8988T (cell line): ENCODE measurements at regions not wholly inside any gene's neighbourhood (a gene's known extent, or its start where the extent isn't known, plus 50 kb on each side); places are given as distances from the start of the nearest gene placed in this dataset.
"Not testable (repeated sequence)": the region's sequence is repeated elsewhere in the genome, so short reads cannot be mapped to it uniquely, and the experiment has no call there.

Experiments
- DNase-seq: peaks from one replicate; pipeline ENCODE4 v3.0.0; 2011

GRCh38 chr12:10453-10852 lies 56.1 kb upstream of the IQSEC3 start:
- DNase-seq = not testable (repeated sequence)

GRCh38 chr12:10879-11812 lies 55.4 kb upstream of the IQSEC3 start:
- DNase-seq = not testable (repeated sequence)

GRCh38 chr12:12306-12705 lies 54.3 kb upstream of the IQSEC3 start:
- not testable (repeated sequence) for DNase-seq

- peak; percentile 20 for DNase-seq
Observed at GRCh38 chr12:12725-13640, 53.6 kb upstream of the IQSEC3 start.

GRCh38 chr12:13841-14240 lies 52.7 kb upstream of the IQSEC3 start:
- not testable (repeated sequence) for DNase-seq

GRCh38 chr12:14696-15095 lies 51.9 kb upstream of the IQSEC3 start:
- DNase-seq = not testable (repeated sequence)

GRCh38 chr12:15381-15780 lies 51.2 kb upstream of the IQSEC3 start:
- not testable (repeated sequence) for DNase-seq

- not testable (repeated sequence) for DNase-seq
Observed at GRCh38 chr12:16019-16418, 50.5 kb upstream of the IQSEC3 start.

GRCh38 chr12:16541-16940 lies 50.0 kb upstream of the IQSEC3 start:
- not testable (repeated sequence) for DNase-seq
